Right forelimb (tissue), 1 donor: ENCODE measurements at regions not wholly inside any gene's neighbourhood (a gene's known extent, or its start where the extent isn't known, plus 50 kb on each side); places are given as distances from the start of the nearest gene placed in this dataset.
A peak's percentile ranks its signal among the peaks of the same experiment; 100 is the strongest.
"Not testable (repeated sequence)": the region's sequence is repeated elsewhere in the genome, so short reads cannot be mapped to it uniquely, and the experiment has no call there.

ENCODE experiments used
- DNase-seq: peaks from one replicate; pipeline ENCODE4 v3.0.0-alpha.2; 2018

- no peak for DNase-seq
Observed at GRCh38 chr10:38209332-38209731, 115.2 kb downstream of the ZNF37A start.

- not testable (repeated sequence) for DNase-seq
Observed at GRCh38 chr10:38209748-38210147, 115.6 kb downstream of the ZNF37A start.

- DNase-seq, result no peak
Observed at GRCh38 chr10:38212460-38212859, 118.3 kb downstream of the ZNF37A start.

GRCh38 chr10:38226385-38226784, 132.2 kb downstream of the ZNF37A start:
- no peak for DNase-seq

- DNase-seq, result no peak
Observed at GRCh38 chr10:38228394-38228793, 134.3 kb downstream of the ZNF37A start.

- DNase-seq, result not testable (repeated sequence)
Observed at GRCh38 chr10:38238479-38238878, 144.3 kb downstream of the ZNF37A start.

DNA sequence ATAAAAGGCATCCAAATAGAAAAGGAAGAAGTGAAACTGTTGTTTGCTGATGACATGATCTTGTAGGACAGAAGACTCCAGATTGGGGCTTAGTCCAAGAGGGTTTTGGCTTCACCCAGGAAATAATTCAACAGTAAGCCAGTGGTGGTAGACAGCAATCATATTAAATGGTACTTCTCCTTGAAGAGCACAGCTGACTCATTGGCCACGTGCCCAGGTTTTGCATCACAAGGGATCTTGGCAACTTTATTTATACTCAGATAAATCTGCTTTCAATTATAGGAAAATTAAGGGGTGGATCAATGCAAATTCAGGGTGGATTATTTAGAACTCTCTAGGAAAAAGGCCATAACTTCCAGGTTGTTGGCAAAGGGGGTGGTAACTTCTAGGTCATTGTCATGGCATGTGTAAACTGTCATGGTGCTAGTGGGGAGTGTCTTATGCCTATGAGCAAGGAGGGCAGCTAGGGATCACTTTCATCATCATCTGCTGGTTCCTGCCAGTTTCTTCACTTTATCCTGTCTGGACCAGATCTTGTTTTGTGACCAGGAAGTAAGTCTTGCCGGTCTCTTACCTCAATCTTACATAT, 148.0 kb downstream of the ZNF37A start:
- not testable (repeated sequence) for DNase-seq

- not testable (repeated sequence) for DNase-seq
Observed at GRCh38 chr10:38248113-38248512, 154.0 kb downstream of the ZNF37A start.

DNA sequence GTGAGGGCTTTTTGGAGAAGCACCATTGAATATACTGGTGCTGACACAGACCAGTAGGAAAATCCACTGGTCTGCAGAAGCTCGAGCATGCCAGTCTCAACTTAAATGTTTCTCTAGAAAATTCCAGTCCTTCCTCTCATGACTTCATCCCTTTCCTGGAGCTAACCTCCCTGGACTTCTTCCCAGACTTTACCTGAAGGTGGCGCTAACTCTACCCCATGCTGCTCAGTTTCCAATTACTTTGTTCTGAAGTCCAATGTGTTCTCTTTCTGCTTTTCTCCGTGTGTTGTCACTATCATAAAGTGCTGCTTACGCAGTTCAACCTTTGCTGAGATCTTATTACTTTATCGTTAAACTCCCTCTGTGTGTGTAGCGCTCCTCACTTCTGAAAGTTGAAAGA, 158.4 kb downstream of the ZNF37A start:
- DNase-seq, result not testable (repeated sequence)

DNA sequence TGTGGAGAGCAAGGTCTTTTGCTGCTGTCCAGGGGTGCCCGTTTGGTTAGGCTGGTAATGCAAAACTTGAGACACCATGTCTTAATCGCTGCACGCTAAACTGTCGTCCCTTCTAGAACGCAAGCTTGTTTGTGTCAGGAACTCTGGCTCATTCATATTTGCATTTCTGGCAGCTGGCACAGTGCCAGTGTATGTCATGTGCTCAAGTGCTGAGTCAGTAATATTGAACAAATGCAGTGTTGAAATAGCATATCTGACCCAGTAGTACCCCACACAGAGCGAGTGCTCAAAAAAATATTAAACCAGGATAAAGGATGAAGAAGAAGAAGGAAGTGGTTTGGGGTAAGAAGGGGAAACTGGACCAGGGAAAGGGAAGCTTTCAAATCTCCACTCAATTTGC, 173.4 kb downstream of the ZNF37A start:
- DNase-seq, result not testable (repeated sequence)

DNA sequence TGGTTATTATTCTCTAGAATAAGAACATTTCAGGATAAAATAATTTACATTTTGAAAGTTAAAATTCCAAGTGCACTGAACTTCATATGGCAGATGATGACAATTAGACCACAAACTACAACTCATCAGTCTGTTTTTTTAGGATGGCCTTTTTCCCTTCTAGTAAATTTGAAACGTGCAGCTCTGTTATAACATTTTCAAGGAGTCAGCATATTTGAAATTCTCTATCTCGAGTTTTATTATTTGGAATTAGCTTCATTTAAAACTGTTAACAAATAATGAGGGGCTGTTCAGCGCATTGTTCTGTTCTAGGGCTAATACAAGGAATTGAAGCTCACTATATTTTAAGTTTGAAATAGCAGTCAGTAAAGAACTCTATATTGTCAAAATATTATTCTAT, 176.9 kb downstream of the ZNF37A start:
- DNase-seq, result not testable (repeated sequence)

DNA sequence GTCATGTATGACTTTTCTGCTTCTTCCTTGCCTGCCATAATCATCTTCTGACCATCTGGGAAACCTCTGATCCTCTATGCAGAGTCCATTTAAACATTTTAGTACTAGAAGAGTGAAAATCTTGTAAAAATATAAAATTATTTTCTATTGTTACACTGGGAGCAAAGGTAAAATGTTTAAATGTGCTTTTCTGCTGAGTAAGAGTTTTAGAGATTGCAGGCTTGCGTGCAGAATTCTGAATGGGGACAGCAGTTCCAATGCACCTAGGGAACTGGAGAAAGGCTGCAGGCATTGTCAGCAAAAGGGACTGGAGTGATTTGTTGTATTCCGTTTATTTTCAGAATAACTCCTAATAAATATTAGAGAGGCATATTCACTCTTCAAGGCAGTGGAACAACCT, 180.7 kb downstream of the ZNF37A start:
- not testable (repeated sequence) for DNase-seq

DNA sequence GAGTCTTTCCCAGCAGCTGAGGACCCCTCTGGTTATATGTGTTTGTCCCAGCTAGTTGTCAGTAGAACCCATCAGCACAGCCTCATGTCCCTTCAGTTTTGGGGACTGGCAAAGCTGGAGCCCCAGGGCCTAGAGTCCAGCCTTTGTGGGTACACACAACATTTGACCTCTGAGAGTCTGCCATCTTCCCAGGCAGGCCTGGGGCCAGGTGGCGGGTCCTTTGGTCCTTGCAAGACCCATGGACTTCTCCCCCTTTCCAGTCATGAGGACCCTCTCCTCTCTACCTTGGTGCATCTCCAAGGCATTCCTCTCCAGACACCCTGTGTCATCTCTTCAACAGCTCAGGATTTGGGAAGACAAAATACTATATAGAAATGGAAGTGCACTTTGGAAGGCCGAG, 198.4 kb downstream of the ZNF37A start:
- DNase-seq, result not testable (repeated sequence)

DNA sequence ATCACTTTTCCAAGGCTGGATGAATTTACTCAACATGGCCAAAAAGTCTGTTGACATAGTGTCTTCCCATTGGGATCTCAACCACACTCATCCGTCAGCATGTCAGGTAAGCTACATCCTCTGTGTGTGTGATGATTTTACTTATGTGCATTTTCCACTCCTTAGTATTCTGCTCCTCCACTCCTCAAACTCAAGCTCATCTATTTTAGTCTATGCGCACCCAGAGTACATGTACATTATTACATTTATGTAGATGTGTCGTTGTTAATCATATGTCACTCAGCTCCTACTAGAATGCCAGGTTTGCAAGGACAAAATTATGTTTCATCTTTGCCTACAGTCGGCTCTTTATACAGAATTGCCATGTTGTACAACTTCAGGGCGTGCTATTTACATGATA, 216.0 kb downstream of the ZNF37A start:
- not testable (repeated sequence) for DNase-seq

GRCh38 chr10:38315090-38315805, 221.1 kb downstream of the ZNF37A start:
- DNase-seq, result not testable (repeated sequence)

GRCh38 chr10:38321393-38321792, 227.3 kb downstream of the ZNF37A start:
- DNase-seq, result not testable (repeated sequence)

DNA sequence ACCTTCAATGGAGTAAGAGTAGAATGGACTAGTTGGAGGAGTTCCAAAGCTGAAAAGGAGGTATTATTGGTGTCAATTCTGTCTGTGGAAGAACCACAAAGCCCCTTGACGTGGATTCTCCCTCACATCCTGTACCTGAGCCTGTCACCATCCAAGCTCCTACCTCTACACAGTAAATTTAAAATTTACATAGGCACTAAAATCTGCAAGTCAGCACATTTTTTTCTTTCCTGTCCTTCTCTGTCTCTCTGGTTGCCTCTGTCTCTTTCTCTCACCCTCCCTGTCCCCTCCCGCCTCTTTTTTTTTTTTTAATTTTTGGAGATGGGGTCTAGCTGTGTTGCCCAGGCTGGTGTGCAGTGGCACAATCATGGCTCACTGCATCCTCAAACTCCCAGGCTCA, 236.2 kb downstream of the ZNF37A start:
- not testable (repeated sequence) for DNase-seq

- not testable (repeated sequence) for DNase-seq
Observed at GRCh38 chr10:38331106-38331505, 237.0 kb downstream of the ZNF37A start.

DNA sequence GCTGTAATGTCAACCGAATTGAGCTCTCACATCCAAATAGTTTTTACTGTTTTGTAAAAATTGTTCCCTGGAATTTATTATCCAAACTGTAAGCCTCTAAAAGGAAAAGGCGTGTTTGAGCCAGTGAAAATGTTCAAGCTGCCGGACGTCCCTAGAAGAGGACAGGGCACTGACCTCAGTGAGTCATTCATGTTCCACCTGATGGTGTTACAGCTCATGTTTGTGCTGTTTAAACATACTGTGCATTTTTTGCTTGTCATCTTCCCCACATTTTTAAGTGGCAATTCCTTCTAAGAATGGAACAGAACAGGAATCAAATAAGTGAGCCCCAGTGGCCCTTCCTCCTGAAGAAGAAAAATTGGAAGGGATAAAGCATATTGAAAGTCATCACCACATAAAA, 239.6 kb downstream of the ZNF37A start:
- not testable (repeated sequence) for DNase-seq

DNA sequence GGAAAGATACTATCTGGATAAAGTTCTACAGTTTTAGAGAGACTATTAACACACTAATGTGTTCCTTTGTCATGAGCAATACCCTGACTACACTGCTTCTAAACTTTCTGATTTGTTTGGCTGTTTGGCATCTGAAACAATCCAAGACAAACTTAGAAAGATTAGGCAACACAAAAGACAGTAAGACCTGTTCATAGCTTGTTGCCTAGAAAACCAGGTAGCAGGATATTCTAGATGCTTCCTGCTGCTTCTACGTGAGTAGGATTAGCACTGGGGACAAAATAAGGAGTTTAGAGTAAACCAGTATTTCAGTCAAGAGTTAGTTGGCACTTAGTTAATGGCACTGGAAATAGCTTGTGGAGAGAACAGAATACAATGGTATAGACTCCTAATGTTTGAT, 256.5 kb downstream of the ZNF37A start:
- not testable (repeated sequence) for DNase-seq

DNA sequence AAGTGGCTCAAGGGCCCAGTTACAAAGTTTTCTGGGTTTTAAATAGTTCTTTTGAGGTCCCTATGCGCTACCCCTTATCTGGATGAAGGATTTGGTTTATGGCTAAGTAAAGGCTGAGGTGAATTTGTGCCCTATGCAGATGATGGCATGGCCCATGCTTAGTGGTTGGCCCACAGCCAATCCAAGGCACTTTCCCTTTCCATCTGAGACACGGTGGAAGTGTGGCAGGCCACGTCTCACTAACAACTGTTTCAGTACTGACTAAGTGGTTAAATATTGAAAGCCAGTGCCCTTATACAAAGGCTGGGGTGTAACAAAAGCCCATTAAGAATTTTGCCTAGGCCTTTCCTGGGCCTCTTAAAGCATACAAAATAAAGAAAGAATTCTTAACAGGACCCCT, 260.3 kb downstream of the ZNF37A start:
- not testable (repeated sequence) for DNase-seq

GRCh38 chr10:38355911-38356526, 261.9 kb downstream of the ZNF37A start:
- peak; percentile 80 for DNase-seq

DNA sequence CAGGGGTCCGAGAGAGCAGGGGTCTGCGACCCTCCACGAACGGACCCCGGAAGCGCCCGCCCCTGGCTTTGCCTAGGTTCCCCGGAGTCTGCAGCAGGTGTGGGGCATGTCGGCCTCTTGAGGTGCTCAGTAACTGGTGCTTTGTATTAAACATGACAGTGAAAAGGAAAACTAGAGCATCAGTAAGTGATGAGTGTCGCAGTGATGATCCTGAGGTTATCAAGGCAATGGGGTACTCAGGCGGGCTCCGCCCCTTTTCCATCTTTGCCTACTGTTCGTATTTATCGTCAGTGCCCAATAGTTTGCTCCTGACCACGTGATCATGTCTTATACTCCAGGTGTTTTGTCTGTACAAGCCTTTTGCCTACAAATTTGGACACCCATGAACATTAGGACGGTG, 262.4 kb downstream of the ZNF37A start:
- DNase-seq, result not testable (repeated sequence)

- DNase-seq, result not testable (repeated sequence)
Observed at GRCh38 chr10:38362514-38362913, 268.4 kb downstream of the ZNF37A start.
